Adrenal gland (tissue), 5 donors: ENCODE measurements at regions not wholly inside any gene's neighbourhood (a gene's known extent, or its start where the extent isn't known, plus 50 kb on each side); places are given as distances from the start of the nearest gene placed in this dataset.

ENCODE experiments used
- POLR2A ChIP-seq, 2 donors: fragments of 450-650 bp; IDR thresholded peaks; one replicate each; pipeline ENCODE4 v1.6.1; 2017; ENCODE audit warnings: antibody characterized with exemption in 2 of 2, mild to moderate bottlenecking in 2 of 2, moderate library complexity in 1 of 2
- TF ChIP-seq, protein P1 (sequence below), 6 experiments: fragments of 450-650 bp in 4 of 6; fragments of 200-600 bp in 2 of 6; sonication (generic) in 1 of 6; IDR thresholded peaks; 1 replicate in 5 of 6; 2 replicates in 1 of 6; pipeline versions ENCODE4 v1.5.1 to v1.8.0; 2016 to 2021; ENCODE audit warnings: antibody characterized with exemption in 6 of 6, mild to moderate bottlenecking in 2 of 6, moderate library complexity in 1 of 6
- donor health status: DM: no; HTN: no; CAD: no.

DNA sequence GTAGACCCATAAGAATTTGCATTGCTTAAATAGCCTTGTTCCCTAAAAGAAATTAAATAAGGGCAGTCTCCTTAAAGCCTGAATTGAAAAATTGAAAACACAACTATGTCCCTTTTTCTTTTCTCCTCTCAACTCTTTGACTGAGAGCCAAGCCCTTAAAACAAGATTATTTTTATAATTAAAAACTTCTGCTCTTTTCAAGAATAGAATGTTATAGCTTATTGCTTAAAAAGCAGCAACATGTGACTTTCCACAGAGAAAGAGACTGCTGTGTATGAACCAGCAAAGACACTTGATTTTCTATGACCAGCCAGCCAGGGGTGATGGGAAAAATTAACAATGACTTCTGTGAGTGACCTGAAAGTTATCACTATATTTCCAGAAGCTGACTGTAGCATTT, 295.2 kb upstream of the CELF2 start:
- no peak for TF ChIP-seq POLR2A (IDR thresholded peaks at IDR 0.05)
- TF ChIP-seq, protein P1, sequence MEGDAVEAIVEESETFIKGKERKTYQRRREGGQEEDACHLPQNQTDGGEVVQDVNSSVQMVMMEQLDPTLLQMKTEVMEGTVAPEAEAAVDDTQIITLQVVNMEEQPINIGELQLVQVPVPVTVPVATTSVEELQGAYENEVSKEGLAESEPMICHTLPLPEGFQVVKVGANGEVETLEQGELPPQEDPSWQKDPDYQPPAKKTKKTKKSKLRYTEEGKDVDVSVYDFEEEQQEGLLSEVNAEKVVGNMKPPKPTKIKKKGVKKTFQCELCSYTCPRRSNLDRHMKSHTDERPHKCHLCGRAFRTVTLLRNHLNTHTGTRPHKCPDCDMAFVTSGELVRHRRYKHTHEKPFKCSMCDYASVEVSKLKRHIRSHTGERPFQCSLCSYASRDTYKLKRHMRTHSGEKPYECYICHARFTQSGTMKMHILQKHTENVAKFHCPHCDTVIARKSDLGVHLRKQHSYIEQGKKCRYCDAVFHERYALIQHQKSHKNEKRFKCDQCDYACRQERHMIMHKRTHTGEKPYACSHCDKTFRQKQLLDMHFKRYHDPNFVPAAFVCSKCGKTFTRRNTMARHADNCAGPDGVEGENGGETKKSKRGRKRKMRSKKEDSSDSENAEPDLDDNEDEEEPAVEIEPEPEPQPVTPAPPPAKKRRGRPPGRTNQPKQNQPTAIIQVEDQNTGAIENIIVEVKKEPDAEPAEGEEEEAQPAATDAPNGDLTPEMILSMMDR (IDR thresholded peaks at IDR 0.05), result no peak
